Naive thymus-derived CD8-positive, alpha-beta T cell (primary cell): ENCODE measurements at regions not wholly inside any gene's neighbourhood (a gene's known extent, or its start where the extent isn't known, plus 50 kb on each side); places are given as distances from the start of the nearest gene placed in this dataset.
"Not testable (repeated sequence)": the region's sequence is repeated elsewhere in the genome, so short reads cannot be mapped to it uniquely, and the experiment has no call there.

Experiments
- ATAC-seq, 2 donors: fragments of 150-1000 bp; cut with Tn5 transposase in 1 of 2; sonication (Bioruptor Pico), chemical (Tn5 transposase) in 1 of 2; 1 replicate in 1 of 2; 2 replicates in 1 of 2; pipeline ENCODE4 v1.10.0; 2021; ENCODE audit warnings: mild to moderate bottlenecking in 2 of 2, moderate library complexity in 2 of 2
- POLR2A ChIA-PET: fragments of 350-600 bp; sonication (Branson Sonifier 250); formaldehyde crosslinking; loops from one replicate; lab custom pipeline; 2021; ENCODE audit warnings: antibody characterized with exemption; lab: Charles Lee
- DNase-seq, 10 donors: peaks; one replicate each; pipeline versions ENCODE4 v3.0.0 to v3.0.0-alpha.2; 2020 to 2022
- H3K27ac Mint-ChIP-seq, 10 donors: one replicate each; pipeline ENCODE4 v1.8.0; 2020 to 2022; ENCODE audit warnings: mild to moderate bottlenecking in 10 of 10, mixed read lengths in 10 of 10, moderate library complexity in 4 of 10, inconsistent platforms in 1 of 10
- H3K27me3 Mint-ChIP-seq, 5 donors: one replicate each; pipeline ENCODE4 v1.8.0; 2021 to 2022; ENCODE audit warnings: mixed read lengths in 5 of 5
- H3K36me3 Mint-ChIP-seq, 3 donors: one replicate each; pipeline ENCODE4 v1.8.0; 2020 to 2022; ENCODE audit warnings: mixed read lengths in 3 of 3, mild to moderate bottlenecking in 2 of 3, inconsistent platforms in 1 of 3
- H3K4me1 Mint-ChIP-seq, 4 donors: one replicate each; pipeline ENCODE4 v1.8.0; 2021 to 2022; ENCODE audit warnings: mixed read lengths in 4 of 4
- H3K4me3 Mint-ChIP-seq, 10 donors: one replicate each; pipeline ENCODE4 v1.8.0; 2020 to 2022; ENCODE audit warnings: mild to moderate bottlenecking in 10 of 10, mixed read lengths in 10 of 10, moderate library complexity in 6 of 10, inconsistent platforms in 1 of 10
- H3K9me3 Mint-ChIP-seq, 9 donors: one replicate each; pipeline ENCODE4 v1.8.0; 2020 to 2022; ENCODE audit warnings: mixed read lengths in 9 of 9, mild to moderate bottlenecking in 3 of 9, inconsistent platforms in 1 of 9, moderate library complexity in 1 of 9

DNA sequence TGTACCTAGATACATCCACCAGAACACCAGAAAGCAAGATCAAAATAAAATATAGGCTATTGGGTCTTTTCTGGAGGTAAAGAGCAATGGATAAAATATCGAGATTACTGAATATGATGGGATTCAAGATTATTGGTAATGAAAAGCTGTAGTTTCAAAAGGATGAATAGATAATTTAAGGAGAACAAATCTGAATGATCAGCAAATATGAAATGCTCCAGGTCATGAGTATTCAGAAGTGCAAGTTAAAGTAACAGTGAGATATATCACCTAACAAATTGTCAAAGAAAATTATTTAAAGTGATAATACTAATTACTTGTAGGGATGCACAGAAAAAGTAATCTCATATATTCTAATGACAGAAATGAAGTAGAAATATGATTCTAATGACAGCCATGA lies 409.6 kb upstream of the MDFIC2 start:
- Mint-ChIP-seq H3K27me3 (peaks cover 0 to 11% (median 5%) of the 10 kb centered on the region in 5 donors), H3K36me3 (no peaks in the 10 kb centered on the region), H3K4me3 (no peak overlapping the region), H3K4me1 (no peaks in the 10 kb centered on the region), H3K9me3 (peaks cover 0 to 8% (median 0%) of the 10 kb centered on the region in 9 donors), H3K27ac (no peak overlapping the region)
- POLR2A ChIA-PET, result no interaction called here
- ATAC-seq, result no peak
- DNase-seq, result no peak

GRCh38 chr3:70716832-70717231 lies 404.4 kb upstream of the MDFIC2 start:
- H3K9me3 Mint-ChIP-seq, result peaks cover 0 to 20% (median 13%) of the 10 kb centered on the region in 9 donors
- peaks cover 0 to 3% (median 0%) of the 10 kb centered on the region in 4 donors for H3K4me1 Mint-ChIP-seq
- H3K4me3 Mint-ChIP-seq, result no peak overlapping the region
- ATAC-seq (no peak), DNase-seq (peak in 2 of 10 donors; percentile 11 to 23)
- H3K27ac Mint-ChIP-seq, result no peak overlapping the region
- H3K27me3 Mint-ChIP-seq, result peaks cover 0 to 15% (median 11%) of the 10 kb centered on the region in 5 donors
- H3K36me3 Mint-ChIP-seq, result peaks cover 0 to 18% (median 13%) of the 10 kb centered on the region in 3 donors
- POLR2A ChIA-PET, result no interaction called here

DNA sequence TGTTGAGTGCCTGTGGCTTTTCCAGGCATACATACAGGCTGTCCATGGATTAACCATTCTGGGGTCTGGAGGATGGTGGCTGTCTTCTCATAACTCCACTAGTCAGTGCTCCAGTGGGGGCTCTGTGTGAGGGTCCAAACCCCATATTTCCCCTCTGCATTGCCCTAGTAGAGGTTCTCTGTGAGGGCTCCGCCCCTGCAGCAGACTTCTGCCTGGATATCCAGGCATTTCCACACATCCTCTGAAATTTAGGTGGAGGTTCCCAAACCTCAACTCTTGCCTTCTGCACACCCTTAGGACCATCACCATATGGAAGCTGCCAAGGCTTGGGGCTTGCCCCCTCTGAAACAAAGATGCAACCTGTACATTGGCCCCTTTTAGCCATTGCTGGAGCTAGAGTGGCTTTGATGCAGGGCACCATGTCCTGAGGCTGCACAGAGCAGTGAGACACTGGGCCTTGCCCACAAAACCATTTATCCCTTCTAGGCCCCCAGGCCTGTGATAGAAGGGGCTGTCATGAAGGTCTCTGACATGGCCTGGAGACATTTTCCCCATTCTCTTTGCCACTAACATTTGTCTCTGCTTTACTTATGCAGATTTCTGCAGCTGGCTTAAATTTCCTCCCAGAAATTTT lies 400.1 kb upstream of the MDFIC2 start:
- peaks cover 0 to 3% (median 0%) of the 10 kb centered on the region in 4 donors for H3K4me1 Mint-ChIP-seq
- peaks cover 0 to 32% (median 17%) of the 10 kb centered on the region in 9 donors for H3K9me3 Mint-ChIP-seq
- peaks cover 0 to 15% (median 4%) of the 10 kb centered on the region in 5 donors for H3K27me3 Mint-ChIP-seq
- no peak overlapping the region for H3K27ac Mint-ChIP-seq
- DNase-seq (no peak), ATAC-seq (no peak)
- H3K36me3 Mint-ChIP-seq, result peaks cover 0 to 23% (median 13%) of the 10 kb centered on the region in 3 donors
- POLR2A ChIA-PET, result no interaction called here
- no peak overlapping the region for H3K4me3 Mint-ChIP-seq

DNA sequence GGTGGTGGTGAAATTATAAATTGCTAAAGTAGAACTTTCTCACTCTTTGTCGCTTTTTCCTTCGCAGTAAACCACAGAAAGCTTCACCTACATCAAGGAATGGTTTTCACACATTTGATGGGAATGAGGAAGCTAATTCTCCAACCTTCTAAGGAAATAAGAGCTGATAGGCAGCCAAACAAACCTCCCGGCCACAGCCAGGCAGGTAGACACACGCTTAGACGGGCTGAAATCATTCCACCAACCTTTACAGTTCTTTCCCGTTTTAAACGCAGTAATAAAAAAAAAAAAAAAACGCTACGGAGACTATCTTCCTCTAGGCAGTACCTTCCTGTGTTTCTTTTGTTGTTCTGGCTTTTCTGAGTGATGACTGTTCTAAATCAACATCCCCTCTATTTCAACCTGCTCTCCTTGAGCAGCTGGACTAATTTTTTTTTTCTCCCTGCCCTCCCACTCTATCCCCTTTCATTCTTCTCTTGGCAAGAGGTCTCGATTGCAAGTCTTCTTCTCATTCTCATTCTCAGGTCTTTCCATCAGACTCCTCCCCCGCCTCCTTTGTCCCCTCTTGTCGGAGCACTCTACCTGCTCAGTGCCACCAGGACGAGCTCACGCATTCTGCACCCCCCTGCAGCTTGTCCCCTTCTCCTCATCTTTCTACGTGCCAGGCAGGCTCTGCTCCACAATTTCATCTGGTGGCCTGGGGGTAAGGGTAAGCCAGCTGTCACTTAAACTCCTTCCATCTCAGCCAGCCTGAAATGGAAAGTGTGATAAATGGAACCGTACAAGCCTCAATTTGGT lies 391.1 kb upstream of the MDFIC2 start:
- H3K27me3 Mint-ChIP-seq, result peaks cover 15 to 47% (median 24%) of the 10 kb centered on the region in 5 donors
- H3K27ac Mint-ChIP-seq, result peak overlapping the region in 1 of 10 donors; percentile 66
- no peaks in the 10 kb centered on the region for H3K36me3 Mint-ChIP-seq
- POLR2A ChIA-PET, result no interaction called here
- ATAC-seq (no peak), DNase-seq (no peak)
- peak overlapping the region in 1 of 10 donors; percentile 53 for H3K4me3 Mint-ChIP-seq
- peaks cover 0 to 4% (median 0%) of the 10 kb centered on the region in 9 donors for H3K9me3 Mint-ChIP-seq
- H3K4me1 Mint-ChIP-seq, result peaks cover 2 to 9% (median 4%) of the 10 kb centered on the region in 4 donors

DNA sequence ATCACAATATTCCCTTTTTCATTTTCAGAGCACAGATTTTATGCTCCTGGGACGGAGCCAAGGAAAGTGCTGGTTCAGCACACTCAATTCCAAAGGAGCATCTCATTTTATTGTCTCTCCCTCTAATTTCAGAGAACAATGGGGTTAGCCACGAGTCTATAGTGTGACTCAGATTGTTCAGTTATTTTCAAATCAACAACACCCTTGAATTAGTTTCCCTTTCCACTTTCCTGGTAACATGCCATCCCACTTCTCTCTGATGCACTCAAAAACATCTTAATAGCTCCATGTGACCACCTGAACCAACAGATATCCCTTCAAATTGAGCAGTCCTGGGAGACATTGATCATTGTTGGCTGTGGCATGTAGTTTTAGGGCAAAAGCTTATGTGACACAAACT lies 389.7 kb upstream of the MDFIC2 start:
- POLR2A ChIA-PET, result interaction anchor here (0.6 kb wide), 1 partner anchor 81 kb away, joined by 3 read pairs; no protein-coding TSS in a partner anchor
- no peak overlapping the region for H3K27ac Mint-ChIP-seq
- ATAC-seq (no peak), DNase-seq (no peak)
- peaks cover 0 to 2% (median 0%) of the 10 kb centered on the region in 9 donors for H3K9me3 Mint-ChIP-seq
- H3K27me3 Mint-ChIP-seq, result peaks cover 13 to 48% (median 24%) of the 10 kb centered on the region in 5 donors
- peaks cover 2 to 9% (median 4%) of the 10 kb centered on the region in 4 donors for H3K4me1 Mint-ChIP-seq
- H3K36me3 Mint-ChIP-seq, result no peaks in the 10 kb centered on the region
- no peak overlapping the region for H3K4me3 Mint-ChIP-seq

DNA sequence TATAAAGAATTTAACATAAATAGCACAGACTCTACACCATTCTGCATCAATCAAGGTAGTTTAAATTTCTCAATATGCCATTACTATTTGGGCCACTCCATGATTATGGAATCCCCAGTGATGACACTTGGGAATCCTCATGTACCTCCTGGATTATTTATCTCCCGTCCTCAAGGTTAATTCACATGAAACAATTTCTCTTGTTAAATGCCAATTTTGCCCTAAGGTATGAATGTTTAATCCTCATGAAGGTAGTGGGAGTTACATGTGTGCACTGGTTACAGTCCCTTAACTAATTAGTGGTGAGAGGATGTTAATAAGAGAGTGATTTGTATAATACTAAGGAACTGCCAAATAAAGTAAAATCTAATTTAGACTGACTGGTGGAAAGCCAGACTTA lies 372.3 kb upstream of the MDFIC2 start:
- Mint-ChIP-seq H3K36me3 (peaks cover 0 to 13% (median 2%) of the 10 kb centered on the region in 3 donors), H3K27ac (no peak overlapping the region), H3K4me1 (no peaks in the 10 kb centered on the region), H3K4me3 (no peak overlapping the region), H3K27me3 (peaks cover 11 to 30% (median 18%) of the 10 kb centered on the region in 5 donors), H3K9me3 (peaks cover 0 to 19% (median 0%) of the 10 kb centered on the region in 9 donors)
- ATAC-seq (no peak), DNase-seq (no peak)
- POLR2A ChIA-PET, result no interaction called here

DNA sequence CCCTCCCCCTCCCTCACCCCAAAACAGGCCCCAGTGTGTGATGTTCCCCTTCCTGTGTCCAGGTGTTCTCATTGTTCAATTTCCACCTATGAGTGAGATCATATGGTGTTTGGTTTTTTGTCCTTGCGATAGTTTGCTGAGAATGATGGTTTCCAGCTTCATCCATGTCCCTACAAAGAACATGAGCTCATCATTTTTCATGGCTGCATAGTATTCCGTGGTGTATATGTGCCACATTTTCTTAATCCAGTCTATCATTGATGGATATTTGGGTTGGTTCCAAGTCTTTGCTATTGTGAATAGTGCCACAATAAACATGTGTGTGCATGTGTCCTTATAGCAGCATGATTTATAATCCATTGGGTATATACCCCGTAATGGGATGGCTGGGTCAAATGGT lies 363.4 kb upstream of the MDFIC2 start:
- H3K4me3 Mint-ChIP-seq, ATAC-seq, H3K4me1 Mint-ChIP-seq, POLR2A ChIA-PET, DNase-seq, H3K36me3 Mint-ChIP-seq, H3K27ac Mint-ChIP-seq: not testable (repeated sequence)
- Mint-ChIP-seq H3K9me3 (peaks cover 0 to 22% (median 4%) of the 10 kb centered on the region in 9 donors), H3K27me3 (peaks cover 15 to 24% (median 21%) of the 10 kb centered on the region in 5 donors)

GRCh38 chr3:70658513-70659310 lies 346.3 kb upstream of the MDFIC2 start:
- Mint-ChIP-seq H3K27me3 (peaks cover 16 to 69% (median 22%) of the 10 kb centered on the region in 5 donors), H3K9me3 (peaks cover 0 to 15% (median 3%) of the 10 kb centered on the region in 9 donors), H3K36me3 (peaks cover 0 to 2% (median 0%) of the 10 kb centered on the region in 3 donors), H3K27ac (no peak overlapping the region), H3K4me3 (no peak overlapping the region), H3K4me1 (no peaks in the 10 kb centered on the region)
- DNase-seq (no peak), ATAC-seq (no peak)
- POLR2A ChIA-PET, result no interaction called here

GRCh38 chr3:70657454-70657853 lies 345.0 kb upstream of the MDFIC2 start:
- no peak for ATAC-seq
- peaks cover 17 to 70% (median 22%) of the 10 kb centered on the region in 5 donors for H3K27me3 Mint-ChIP-seq

DNA sequence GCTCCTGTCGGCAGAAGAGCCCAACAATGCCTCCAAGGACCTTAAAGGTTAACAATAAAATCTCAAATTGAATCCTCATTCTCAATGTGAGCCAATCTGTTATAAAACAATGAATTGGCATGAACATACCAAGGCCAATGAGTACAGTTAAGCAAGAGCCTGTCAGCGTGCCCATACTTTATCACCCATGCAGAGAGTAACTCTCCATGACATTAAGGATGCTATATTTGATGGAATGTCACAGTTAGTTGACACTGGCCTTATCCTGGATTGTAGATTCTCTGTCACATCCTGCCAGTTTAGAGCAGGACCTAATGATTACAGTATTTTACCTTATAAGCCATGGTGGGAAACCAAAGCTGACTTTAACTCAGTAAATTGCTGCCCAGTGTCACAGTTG lies 335.4 kb upstream of the MDFIC2 start:
- no peaks in the 10 kb centered on the region for H3K4me1 Mint-ChIP-seq
- H3K9me3 Mint-ChIP-seq, result peaks cover 0 to 20% (median 2%) of the 10 kb centered on the region in 9 donors
- H3K36me3 Mint-ChIP-seq, result peaks cover 0 to 5% (median 4%) of the 10 kb centered on the region in 3 donors
- POLR2A ChIA-PET, result no interaction called here
- no peak for DNase-seq
- no peak overlapping the region for H3K4me3 Mint-ChIP-seq
- no peak overlapping the region for H3K27ac Mint-ChIP-seq
- H3K27me3 Mint-ChIP-seq, result peaks cover 13 to 44% (median 19%) of the 10 kb centered on the region in 5 donors
- ATAC-seq, result no peak

More at GRCh38 chr3:70657454-70657853, 345.0 kb upstream of the MDFIC2 start:
- Mint-ChIP-seq H3K27ac (no peak overlapping the region), H3K4me3 (no peak overlapping the region), H3K36me3 (peaks cover 0 to 2% (median 0%) of the 10 kb centered on the region in 3 donors), H3K9me3 (peaks cover 0 to 15% (median 3%) of the 10 kb centered on the region in 9 donors), H3K4me1 (no peaks in the 10 kb centered on the region)
- no peak for DNase-seq
- POLR2A ChIA-PET, result no interaction called here

GRCh38 chr3:70647094-70647493 lies 334.7 kb upstream of the MDFIC2 start:
- H3K4me3 Mint-ChIP-seq, result no peak overlapping the region
- DNase-seq (no peak), ATAC-seq (no peak)
- peaks cover 0 to 5% (median 4%) of the 10 kb centered on the region in 3 donors for H3K36me3 Mint-ChIP-seq
- H3K9me3 Mint-ChIP-seq, result peaks cover 0 to 20% (median 2%) of the 10 kb centered on the region in 9 donors
- H3K27me3 Mint-ChIP-seq, result peaks cover 11 to 42% (median 19%) of the 10 kb centered on the region in 5 donors
- POLR2A ChIA-PET, result no interaction called here
- H3K4me1 Mint-ChIP-seq, result no peaks in the 10 kb centered on the region
- no peak overlapping the region for H3K27ac Mint-ChIP-seq

GRCh38 chr3:70646635-70647034 lies 334.2 kb upstream of the MDFIC2 start:
- POLR2A ChIA-PET, result no interaction called here

More at GRCh38 chr3:70646635-70647034, 334.2 kb upstream of the MDFIC2 start:
- peaks cover 0 to 20% (median under 1%) of the 10 kb centered on the region in 9 donors for H3K9me3 Mint-ChIP-seq
- H3K4me1 Mint-ChIP-seq, result no peaks in the 10 kb centered on the region
- H3K27me3 Mint-ChIP-seq, result peaks cover 13 to 38% (median 18%) of the 10 kb centered on the region in 5 donors
- H3K36me3 Mint-ChIP-seq, result peaks cover 0 to 5% (median 4%) of the 10 kb centered on the region in 3 donors
- no peak overlapping the region for H3K4me3 Mint-ChIP-seq
- no peak for ATAC-seq
- DNase-seq, result no peak
- no peak overlapping the region for H3K27ac Mint-ChIP-seq
